ENCODE measurements at regions not wholly inside any gene's neighbourhood (a gene's known extent, or its start where the extent isn't known, plus 50 kb on each side); places are given as distances from the start of the nearest gene placed in this dataset.

DNA sequence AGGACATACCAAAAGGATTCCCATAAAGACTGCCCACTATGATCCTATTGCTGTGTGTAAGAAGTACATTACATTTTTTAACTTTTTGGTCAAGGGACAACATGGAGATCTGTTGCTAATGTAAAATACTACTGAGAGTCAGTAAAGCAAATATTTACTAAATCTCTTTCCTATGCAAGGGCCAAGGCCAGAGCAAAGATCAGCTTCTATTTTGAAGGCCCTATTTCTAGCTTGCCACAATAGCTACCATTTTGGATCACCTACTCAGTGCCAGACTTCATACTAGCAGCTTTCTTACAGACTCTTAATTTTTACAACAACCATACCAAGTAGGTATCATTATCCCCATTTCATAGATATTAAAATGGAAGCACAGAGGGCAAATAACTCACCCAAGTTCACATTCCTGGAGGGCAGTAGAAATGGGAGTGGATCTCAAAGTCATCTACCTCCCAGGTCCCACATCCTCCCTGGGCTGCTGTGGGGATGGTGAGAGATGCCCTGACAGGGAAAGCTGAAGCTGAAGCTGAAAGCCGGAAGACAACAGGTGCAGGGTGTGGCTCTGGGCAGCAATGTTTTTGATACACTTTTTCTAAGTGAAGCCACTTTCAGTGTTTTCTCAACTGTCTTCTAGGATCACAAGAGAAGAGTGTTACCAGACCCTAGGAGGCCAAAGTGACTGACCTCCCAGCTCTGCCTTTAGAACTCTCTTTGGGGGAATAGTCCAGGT lies 321.2 kb downstream of the UBE3D start:
- no peak for TF ChIP-seq FOSL1 (IDR thresholded peaks at IDR 0.05; ENCODE audit: low read depth)
- TF ChIP-seq POLR2AphosphoS5 (IDR thresholded peaks at IDR 0.05; ENCODE audit: low read depth, low read length), result no peak
- TF ChIP-seq, protein P1, sequence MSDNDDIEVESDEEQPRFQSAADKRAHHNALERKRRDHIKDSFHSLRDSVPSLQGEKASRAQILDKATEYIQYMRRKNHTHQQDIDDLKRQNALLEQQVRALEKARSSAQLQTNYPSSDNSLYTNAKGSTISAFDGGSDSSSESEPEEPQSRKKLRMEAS (IDR thresholded peaks at IDR 0.05), result no peak
- no peak for TF ChIP-seq CTCF (IDR thresholded peaks at IDR 0.05 in 2 of 3, conservative IDR thresholded peaks at IDR 0.05 in 1 of 3; ENCODE audit: borderline replicate concordance in 1 of 3, insufficient read depth in 1 of 3, low read depth in 2 of 3, low read length in 2 of 3)
- TF ChIP-seq ZBTB33 (IDR thresholded peaks at IDR 0.05; ENCODE audit: extremely low read depth, insufficient replicate concordance, low read length), result no peak
- no peak for TF ChIP-seq POLR2A (IDR thresholded peaks at IDR 0.05; ENCODE audit: borderline replicate concordance, extremely low read depth, insufficient read depth, insufficient read length)
- no peak for TF ChIP-seq EZH2 (IDR thresholded peaks at IDR 0.05)
- no peak for TF ChIP-seq CEBPB (IDR thresholded peaks at IDR 0.05; ENCODE audit: low read depth)
- TF ChIP-seq JUND (IDR thresholded peaks at IDR 0.05), result no peak
- TF ChIP-seq SIN3A (IDR thresholded peaks at IDR 0.05; ENCODE audit: low read depth), result no peak
- TF ChIP-seq REST (IDR thresholded peaks at IDR 0.05; ENCODE audit: low read depth), result no peak
- TF ChIP-seq RAD21 (IDR thresholded peaks at IDR 0.05; ENCODE audit: low read depth), result no peak
- TF ChIP-seq SP1 (IDR thresholded peaks at IDR 0.05; ENCODE audit: low read depth), result no peak
- TF ChIP-seq EZH2phosphoT487 (IDR thresholded peaks at IDR 0.05; ENCODE audit: borderline replicate concordance), result no peak
